H4 (cell line): ENCODE measurements at regions not wholly inside any gene's neighbourhood (a gene's known extent, or its start where the extent isn't known, plus 50 kb on each side); places are given as distances from the start of the nearest gene placed in this dataset.

ENCODE experiments used
- DNase-seq: peaks from one replicate; pipeline ENCODE4 v3.0.0-alpha.2; 2015; ENCODE audit warnings: low spot score

DNA sequence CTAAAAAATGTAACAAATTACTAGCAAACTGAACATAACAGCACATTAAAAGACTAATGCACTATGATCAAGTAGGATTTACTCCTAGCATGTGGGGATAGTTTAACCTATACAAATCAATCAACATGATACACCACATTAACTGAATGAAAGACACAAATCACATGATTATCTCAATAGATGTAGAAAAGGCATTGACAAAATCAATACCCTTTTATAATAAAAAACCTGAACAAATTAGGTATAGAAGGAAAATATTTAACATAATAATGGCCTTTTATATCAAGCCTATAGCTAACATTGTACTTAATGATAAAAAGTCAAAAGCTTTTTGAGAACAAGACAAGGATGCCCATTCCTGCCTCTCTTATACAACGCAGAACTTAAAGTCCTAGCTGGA lies 540.0 kb downstream of the RERGL start:
- DNase-seq, result no peak

DNA sequence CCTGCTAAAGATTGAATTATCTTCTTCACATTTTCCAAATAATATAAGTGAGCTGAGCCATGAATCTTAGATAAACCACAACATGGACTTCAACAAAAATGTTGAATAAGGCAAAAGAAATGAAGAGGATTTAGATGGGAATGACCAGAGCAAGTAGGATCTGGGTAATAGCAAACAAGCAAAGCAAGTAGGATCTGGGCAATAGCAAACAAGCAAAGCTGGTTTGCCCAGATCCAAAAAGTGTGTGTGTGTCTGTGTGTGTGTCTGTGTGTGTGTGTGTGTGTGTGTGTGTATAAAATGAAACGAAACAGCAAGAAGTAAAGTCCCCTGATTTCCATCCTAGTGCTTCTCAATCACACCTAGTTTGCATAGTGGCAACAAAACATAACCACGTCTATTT lies 549.1 kb downstream of the RERGL start:
- DNase-seq, result no peak

DNA sequence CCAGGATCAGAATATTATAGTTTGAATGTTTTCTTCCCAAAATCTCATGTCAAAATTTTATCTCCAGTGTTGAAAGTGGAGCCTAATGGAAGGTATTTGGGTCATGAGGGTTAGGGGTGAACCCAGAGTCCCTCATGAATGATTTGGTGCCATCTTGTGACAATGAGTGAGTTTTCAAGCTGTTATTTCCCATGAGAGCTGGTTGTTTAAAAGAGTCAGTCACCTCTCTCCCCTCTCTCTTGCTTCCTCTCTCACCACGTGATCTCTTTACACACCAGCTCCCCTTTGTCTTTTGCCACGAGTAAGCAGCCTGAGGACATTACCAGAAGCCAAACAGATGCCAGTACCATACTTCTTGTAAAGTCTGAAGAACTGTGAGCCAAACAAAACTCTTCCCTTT lies 561.6 kb downstream of the RERGL start:
- DNase-seq, result peak; percentile 4

DNA sequence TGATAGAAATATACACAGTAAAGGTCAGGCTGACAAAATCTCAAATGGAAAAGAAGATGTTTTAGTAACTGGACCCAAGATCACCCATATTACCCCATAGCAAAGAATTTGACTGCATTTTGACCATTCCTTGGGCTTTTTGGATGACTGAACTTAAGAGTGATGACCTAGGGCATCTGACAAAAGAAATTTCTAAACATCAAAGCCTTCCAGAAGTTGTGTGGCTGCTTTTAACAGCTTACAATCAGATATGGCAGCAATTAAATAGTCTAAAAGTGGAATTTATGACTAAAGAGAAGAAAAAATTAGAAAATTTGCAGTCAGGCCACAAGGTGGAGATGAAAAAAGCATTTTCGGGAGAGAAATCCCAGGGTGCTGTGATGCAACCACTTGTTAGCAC lies 563.0 kb downstream of the RERGL start:
- no peak for DNase-seq

DNA sequence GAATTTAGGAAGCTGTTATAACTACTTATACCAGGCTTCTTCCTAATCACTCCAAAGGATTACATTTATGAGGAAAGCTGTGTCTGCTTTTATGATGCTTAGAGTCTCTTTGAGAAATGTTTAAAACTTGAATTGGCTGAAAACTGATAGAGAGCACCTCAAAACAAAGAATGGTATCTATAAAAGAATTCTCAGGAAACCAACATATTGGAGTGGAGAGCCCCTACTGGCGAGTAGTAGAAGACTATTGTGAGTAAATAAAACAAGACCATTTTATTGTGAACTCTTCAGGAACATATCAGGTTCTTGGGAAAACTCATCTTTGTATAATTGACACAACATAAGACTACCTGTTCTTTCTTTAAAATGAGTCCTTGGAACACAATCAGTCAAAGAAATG lies 578.6 kb downstream of the RERGL start:
- no peak for DNase-seq

DNA sequence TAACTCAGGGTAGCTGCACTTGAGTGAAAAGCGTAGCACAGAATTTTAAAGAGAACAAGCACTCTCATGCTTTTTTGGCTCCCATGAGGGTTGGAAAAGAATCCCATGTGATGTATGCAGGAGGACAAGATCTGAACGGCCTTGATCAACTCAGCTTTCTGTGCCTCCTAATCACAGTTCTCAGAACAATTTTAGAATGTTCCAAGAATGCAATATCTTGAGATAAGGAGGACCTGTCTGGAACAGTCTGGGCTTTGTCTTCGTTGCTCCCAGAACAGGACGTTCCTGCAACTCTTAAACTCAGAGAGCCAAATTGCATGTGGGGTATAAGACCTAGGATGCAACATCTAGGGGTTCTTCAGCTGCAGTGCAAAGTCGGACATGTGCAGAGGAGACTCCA lies 582.7 kb downstream of the RERGL start:
- DNase-seq, result no peak

DNA sequence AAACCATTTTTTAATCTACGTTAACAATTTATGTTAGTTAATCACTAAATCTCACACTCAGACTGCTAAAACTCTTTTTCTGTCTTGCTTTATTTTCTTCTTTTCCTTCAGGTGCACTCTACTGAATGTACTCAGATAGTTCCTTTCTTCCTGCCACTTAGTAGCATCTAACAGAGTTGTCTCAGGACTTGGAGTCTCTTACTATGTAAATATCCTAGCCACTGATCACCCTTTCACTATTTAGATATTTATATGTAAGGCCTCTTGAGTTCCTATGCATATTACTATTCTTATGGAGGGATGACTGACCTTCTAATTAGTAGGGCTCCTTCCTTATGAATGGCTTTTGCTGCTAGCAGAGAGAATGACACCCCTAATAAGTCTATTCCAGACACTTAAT lies 586.3 kb downstream of the RERGL start:
- no peak for DNase-seq

DNA sequence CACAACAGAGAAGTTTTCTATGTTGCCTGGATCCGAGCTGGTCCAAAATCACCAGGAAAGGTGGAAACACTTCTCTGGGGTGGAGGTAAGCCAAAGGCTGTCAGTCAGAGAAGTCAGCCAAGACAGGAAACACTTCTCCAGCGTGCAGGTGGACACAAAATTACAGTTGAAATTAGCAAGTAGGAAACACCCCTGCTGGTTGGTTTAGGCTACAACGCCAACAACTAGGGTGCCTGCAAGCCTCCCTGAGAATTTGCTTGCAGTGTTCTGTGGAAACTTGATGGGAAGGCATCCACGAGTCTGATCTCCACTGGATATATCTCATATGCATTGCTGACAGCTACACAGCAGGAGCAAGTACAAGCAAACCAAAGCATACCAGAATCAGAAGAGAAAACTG lies 600.5 kb downstream of the RERGL start:
- no peak for DNase-seq

DNA sequence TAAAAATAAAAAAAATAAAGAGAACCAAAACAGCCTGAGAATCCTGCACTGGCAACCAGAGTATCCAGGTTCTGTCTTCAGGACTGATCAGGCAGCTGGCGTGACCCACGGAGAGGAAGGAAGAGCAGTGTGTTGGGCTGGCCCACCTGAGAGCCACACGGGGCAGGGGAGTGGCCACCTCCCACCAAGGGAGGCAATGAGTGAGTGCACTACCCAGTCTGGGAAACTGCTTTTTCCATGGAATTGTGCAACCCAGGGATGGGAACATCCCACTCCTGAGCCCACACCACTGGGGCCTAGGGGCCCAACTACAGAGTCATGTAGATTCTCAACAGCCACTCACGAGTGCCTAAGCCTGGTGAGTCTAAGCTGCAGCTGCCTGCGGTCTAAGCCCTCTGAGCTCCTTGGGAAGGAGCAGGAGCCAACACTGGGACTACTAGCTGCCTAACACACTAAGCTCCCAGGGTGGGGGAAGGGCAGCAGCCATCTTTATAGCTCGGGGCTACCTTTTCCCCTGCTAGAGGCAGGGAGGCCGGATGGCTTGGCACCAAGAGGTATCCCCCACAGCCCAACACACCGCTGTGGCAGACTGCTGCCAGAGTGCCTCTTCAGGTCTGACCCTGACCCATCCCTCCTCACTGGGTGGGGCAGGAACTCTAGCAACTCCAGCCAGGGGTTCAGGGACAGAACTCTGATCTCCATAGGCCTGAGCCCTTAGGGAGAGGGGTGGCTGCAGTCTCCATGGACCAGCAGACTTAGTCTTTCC lies 610.9 kb downstream of the RERGL start:
- DNase-seq, result no peak

DNA sequence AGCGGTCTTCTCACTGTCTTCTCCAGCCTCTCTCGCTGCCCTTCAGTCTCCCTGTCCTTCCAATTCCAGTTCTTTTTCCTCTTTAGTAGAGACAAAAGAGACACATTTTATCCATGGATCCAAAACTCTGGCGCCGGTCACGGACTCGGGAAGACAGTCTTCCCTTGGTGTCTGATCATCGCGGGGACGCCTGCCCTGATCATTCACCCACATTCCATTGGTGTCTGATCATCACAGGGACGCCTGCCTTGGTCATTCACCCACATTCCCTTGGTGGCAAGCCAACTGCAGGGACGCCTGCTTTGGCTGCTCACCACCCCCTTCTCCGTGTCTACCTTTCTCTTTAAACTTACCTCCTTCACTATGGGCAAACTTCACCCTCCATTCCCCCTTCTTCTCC lies 619.5 kb downstream of the RERGL start:
- no peak for DNase-seq

DNA sequence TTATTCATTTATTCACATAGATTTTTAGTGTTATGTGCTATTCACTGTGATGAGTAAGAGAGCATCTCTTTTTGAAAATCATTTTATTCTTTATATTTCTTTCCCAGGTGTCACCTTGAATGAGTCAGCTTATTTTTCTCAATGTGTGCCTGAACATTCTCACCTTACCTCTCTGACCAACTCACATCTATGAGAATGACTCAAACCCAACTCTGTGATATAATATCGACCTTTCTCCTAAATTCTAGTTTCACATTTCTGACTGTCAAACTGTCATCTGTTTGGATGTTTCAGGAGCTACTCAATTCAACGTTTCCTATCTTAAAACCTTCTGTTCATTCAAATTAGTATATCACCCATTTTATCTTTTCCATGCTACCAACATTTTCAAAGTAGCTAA lies 630.8 kb downstream of the RERGL start:
- no peak for DNase-seq

DNA sequence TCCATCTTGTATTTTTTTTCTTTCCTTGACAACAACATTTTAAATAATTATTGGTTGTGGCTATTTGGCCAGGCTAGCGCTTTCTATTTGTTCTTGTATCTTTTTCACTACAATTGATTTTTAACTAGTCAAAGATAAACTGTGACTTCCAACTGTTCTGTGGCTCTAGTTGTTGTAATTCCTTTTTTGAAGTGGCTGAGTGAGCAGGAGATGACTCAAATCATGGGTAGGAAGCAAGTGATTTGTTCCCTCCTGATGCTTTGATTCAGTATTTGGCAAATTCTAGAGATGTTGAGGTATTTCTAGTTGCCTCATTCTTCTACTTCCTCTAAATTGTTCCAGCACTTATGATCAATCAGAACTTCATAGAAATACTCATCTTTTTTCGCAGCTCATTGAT lies 633.5 kb downstream of the RERGL start:
- DNase-seq, result no peak

DNA sequence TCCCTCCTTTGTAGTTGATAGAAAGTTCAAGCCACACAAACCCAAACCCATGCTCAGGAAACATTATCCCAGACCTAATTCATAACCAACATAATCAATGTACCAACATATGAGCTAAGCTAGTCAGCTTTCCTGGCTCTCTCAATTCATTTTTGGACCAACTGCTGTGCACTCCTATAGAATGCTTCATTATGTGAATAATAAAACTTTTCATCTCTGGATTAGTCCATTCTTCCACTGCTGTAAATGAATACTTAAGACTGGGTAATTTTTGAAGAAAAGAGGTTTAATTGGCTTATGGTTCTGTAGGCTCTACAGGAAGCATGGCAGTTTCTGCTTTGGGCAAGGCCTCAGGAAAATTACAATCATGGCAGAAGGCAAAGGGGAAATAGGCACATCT lies 651.9 kb downstream of the RERGL start:
- no peak for DNase-seq

DNA sequence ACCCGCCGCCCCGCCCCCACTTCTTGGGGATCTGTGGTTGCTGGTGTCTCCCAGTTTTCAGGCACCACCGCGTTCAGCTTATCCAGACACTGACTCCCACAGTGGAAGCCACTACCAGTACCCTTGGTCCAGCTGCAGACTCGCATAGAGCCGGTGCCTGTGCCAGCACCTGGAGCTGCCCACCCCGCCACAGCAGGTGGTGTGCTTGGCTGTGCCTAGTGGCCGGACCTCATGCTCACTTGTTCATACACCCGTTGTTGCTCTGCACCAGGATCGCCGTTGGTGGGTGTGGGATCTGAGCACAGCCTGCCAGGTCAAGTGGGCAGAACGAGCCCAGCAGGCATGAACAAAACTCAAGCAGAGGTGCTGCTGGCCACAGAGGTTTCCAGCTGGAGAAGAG lies 673.2 kb downstream of the RERGL start:
- no peak for DNase-seq

DNA sequence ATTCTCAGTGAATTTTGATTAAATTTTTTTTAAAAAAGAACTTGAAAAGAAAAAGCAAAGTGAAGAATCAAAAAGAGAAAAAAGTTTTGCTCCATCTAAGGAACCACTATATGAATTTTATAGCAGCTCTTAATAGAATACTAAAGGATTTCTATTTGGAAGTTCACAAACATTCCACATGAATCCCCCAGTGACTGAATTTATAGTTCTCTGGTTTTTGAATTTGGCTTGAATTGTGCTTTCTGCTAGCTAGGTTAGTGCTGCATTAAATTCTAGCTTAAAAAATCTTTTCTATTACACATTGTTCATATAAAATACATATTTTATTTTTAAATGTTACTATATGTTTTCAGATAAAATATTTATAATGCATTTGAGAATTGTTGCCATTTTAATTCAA lies 675.4 kb downstream of the RERGL start:
- no peak for DNase-seq

DNA sequence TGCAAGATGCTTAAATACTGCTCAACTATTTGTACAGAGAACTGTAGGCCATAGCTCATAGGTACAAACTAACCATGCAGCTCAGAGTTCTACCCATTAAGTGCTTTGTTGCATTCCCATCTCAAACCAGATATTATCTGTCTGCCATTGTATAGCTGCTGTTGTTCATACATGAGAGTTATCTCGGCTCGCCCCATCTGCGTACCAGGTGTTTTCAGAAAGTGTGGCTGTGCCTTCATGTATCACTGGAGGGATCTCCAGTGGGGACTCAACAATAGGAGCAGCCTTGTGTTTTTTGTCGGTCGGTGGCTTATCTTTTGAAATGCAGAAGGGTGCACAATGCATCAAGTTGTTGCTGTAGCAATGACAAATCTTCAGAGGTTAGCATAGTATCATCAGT lies 678.3 kb downstream of the RERGL start:
- no peak for DNase-seq

DNA sequence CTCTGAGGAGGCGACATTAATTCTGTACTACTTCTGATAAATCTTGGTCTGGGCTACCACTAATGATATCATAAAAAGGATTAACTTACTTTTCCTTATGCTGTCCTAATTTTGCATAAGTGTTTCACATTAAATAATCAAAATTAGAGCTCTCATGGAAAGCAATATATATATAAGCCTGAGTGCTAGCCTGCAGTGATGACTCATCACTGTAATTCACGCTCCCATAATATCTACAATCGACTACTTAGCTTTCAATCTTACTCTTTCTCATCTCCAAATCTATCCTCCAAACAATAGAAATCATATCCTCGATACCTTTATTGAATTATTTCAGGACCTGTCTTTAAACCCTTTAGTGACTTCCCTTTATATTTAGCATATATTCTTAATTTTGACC lies 701.3 kb downstream of the RERGL start:
- no peak for DNase-seq

DNA sequence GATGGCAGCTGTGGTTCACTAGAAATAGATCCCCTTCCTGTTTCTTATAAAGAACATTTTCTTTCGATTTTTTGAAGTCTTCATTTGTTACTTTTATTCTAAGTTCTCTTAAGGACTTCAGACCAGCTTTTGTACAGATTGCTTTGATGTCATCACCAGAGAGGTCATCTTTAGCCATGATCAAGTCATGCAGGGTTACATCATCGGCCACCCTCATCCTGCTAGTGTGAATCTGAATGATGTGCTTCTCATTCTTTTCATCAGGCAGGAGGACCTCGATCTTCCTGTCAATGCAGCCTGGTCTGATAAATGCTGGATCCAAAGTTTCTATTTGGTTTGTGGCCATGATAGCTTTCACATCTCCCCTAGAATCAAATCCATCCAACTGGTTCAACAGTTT lies 706.7 kb downstream of the RERGL start:
- DNase-seq, result no peak

DNA sequence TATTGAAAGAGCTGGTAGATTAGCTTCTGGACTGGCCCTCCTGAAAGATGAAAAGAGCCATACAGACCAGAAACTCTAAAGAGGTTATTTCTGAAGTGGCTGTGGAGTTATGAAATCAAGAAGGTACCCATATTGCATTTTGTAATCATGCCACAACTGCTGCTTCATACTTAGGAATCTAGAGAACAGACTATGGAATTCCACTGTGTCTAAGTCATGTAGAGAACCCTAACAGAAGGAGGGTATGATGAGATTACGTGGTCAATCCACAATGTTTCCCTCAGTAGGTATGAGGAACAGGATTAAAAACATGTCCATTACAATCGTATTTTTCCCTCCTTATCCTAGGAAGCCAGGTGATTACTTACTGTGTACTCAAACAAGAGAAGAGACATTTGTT lies 708.8 kb downstream of the RERGL start:
- DNase-seq, result no peak

DNA sequence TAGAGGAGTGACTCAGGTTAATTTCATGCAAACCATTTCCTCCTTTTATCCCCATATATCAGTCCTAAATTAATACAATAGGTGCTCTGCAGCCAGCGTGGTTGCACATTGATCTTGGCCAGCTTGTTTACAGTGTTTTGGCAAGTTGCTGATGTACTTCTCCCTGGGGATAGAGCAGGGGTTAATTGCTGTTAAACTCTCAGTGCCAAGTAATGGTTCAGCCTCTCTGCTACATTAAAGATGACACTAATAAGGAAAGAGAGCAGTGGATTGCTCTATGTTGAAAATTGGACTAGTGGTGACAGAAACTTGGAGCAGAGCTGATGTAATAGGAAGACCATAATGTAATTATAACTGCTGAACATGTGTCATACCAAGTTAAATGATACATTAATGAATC lies 717.5 kb downstream of the RERGL start:
- DNase-seq, result no peak

DNA sequence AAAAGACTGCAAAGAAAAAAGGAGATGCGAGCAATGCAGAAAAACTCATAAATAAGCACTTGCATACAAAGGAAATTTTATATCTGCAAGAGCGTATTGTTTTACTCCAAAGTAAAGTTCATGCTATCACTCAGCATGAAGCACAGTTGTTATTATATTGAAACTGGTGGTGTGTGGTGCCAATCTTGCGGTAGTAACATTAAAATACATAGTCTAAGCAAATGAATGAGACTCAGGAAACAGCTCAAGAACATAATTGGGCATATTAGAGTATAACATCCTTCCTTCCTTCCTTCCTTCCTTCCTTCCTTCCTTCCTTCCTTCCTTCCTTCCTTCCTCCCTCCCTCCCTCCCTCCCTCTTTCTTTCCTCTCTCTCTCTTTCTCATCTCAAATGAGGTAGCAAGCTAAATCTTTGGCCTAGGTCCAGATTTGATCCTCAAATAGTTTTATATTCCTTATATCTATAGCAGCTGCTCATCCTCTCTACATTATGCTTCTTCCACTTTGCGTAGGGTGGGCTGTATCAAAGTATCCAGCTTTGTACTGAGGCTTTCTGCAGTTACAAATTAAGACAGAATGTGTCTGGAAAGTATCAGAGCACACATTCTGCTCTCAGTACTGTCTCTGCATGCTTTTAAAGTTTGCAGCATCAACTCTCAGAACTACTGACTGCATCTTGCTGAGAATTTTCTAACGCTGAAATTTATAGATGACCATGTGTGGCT lies 718.3 kb downstream of the RERGL start:
- DNase-seq, result no peak

DNA sequence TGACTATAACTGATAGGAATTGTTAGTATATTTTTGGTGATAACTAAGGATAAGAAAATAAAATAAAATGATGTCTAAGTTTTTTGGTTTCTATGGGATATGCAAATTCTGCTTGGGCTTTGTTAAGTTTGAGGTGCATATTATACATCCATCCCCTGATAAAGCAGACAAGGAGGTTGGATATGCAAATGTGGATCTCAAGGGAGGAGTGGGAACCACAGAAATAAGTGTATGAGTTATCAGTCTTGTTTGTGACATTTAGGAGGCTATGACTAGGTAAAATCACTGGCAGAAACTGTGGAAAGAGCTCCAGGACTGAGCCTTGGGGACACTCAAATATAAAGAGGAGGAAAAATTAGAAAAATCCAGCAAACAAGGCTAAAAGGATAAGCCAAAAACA lies 719.4 kb downstream of the RERGL start:
- DNase-seq, result no peak

DNA sequence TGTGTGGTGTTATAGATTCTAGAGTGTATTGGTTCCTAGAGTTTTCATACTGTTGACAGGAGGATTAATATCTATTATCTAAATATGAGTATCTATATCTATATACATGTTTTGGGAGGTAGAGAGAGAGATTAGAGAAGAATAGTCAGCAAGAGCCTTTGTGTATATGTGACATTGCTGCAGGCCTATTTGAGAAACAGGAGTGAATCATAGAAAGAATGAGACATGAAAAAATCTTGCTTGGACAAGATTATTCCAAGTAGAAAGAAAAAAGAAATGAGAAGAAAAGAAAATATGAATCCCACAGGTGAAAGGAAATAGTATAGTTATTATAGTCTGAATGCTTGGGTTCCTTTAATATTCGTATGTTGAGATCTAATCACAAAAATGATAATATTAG lies 720.4 kb downstream of the RERGL start:
- no peak for DNase-seq

DNA sequence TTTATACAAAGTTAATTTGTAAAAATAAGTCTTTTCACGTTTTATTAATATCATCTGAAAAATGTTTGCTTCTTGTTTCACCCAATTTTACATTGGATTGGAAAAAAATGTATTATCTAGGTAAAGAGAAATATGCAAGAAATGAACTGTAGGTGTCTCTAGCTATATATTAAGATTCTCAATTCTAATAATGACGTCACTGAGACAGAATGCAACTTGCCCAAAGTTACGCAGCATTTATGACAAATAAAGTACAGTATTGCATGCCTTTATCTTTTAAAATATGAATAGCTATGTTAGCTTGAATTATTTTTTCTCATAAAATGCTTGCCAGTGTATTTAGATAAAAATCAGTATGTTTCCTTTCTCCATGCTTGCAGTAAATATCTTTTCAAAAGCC lies 728.8 kb downstream of the RERGL start:
- DNase-seq, result no peak
